22Rv1 (cell line): ENCODE measurements at regions not wholly inside any gene's neighbourhood (a gene's known extent, or its start where the extent isn't known, plus 50 kb on each side); places are given as distances from the start of the nearest gene placed in this dataset.
"Not testable (repeated sequence)": the region's sequence is repeated elsewhere in the genome, so short reads cannot be mapped to it uniquely, and the experiment has no call there.

Experiments
- H3K27ac ChIP-seq: fragments of 450-650 bp; 2 replicates; pipeline ENCODE4 v1.5.1; 2017
- ZFX ChIP-seq: fragments of 450-650 bp; IDR thresholded peaks from 2 replicates; pipeline ENCODE4 v1.6.1; 2017; ENCODE audit warnings: antibody characterized with exemption, borderline replicate concordance
- TF ChIP-seq, protein P1 (sequence below): fragments of 450-650 bp; IDR thresholded peaks from 2 replicates; pipeline ENCODE4 v1.5.1; 2017; ENCODE audit warnings: mild to moderate bottlenecking

GRCh38 chr2:34533585-34534183 is 934.6 kb upstream of the FAM98A start:
- no peak for TF ChIP-seq ZFX
- no peak overlapping the region for H3K27ac ChIP-seq

- H3K27ac ChIP-seq: no peak overlapping the region
- TF ChIP-seq, protein P1, sequence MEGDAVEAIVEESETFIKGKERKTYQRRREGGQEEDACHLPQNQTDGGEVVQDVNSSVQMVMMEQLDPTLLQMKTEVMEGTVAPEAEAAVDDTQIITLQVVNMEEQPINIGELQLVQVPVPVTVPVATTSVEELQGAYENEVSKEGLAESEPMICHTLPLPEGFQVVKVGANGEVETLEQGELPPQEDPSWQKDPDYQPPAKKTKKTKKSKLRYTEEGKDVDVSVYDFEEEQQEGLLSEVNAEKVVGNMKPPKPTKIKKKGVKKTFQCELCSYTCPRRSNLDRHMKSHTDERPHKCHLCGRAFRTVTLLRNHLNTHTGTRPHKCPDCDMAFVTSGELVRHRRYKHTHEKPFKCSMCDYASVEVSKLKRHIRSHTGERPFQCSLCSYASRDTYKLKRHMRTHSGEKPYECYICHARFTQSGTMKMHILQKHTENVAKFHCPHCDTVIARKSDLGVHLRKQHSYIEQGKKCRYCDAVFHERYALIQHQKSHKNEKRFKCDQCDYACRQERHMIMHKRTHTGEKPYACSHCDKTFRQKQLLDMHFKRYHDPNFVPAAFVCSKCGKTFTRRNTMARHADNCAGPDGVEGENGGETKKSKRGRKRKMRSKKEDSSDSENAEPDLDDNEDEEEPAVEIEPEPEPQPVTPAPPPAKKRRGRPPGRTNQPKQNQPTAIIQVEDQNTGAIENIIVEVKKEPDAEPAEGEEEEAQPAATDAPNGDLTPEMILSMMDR: no peak
- no peak for TF ChIP-seq ZFX
Observed at GRCh38 chr2:34529965-34530364, 930.9 kb upstream of the FAM98A start.

DNA sequence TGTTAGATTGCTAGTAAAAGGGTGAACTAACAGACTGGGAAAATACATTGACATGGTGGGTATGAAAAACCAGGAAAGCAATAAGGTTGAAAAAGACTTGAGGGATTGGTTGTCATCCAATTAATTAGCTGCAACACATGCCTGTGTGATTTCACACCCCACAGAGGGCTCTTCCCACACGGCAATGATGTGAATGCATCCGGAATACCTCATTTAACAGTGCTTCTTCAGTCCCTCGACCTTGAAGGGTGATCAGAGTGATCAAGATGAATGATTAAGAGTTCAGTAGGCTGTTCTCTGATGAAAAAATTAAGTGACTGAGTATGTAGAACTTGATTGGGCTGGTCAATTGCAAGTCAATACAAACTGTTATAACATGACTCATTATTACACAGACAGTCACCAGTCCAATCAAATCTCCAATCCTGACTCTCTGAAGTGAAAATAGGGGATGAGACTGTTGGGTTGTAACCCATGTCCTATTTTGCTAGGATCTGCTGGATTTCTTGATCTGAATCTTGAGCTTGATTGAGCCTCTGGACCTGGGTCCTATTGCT is 924.9 kb upstream of the FAM98A start:
- no peak for TF ChIP-seq ZFX
- TF ChIP-seq, protein P1: no peak
- H3K27ac ChIP-seq: no peak overlapping the region

GRCh38 chr2:34519659-34520058 is 920.6 kb upstream of the FAM98A start:
- TF ChIP-seq ZFX: no peak
- TF ChIP-seq, protein P1: no peak
- no peak overlapping the region for H3K27ac ChIP-seq

GRCh38 chr2:34498561-34498960 is 899.5 kb upstream of the FAM98A start:
- TF ChIP-seq ZFX: no peak
- TF ChIP-seq, protein P1: no peak
- no peak overlapping the region for H3K27ac ChIP-seq

GRCh38 chr2:34494192-34494591 is 895.1 kb upstream of the FAM98A start:
- not testable (repeated sequence) for H3K27ac ChIP-seq

- TF ChIP-seq, protein P1: no peak
- no peak for TF ChIP-seq ZFX
- H3K27ac ChIP-seq: no peak overlapping the region
Observed at GRCh38 chr2:34492561-34493455, 893.7 kb upstream of the FAM98A start.

DNA sequence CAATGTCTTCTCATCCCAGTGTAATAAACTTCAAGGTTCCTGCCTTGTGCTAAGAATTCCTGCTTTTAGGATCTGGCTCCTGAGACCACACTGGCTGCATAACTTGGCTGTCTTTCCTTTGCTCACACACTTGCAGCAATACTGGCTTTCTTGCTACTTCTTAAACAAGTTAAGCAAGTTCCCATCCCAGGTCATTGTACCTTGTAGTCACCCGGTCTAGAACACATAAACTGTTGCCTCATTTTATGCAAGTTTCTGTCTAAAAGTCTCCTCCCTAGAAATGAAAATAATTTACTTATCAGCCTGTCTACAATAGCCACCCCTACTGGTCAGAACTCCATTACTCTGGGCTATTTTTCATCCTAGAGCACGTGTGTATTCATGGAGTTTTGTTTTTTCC is 887.9 kb upstream of the FAM98A start:
- H3K27ac ChIP-seq: no peak overlapping the region
- TF ChIP-seq, protein P1: no peak
- TF ChIP-seq ZFX: no peak
